ENCODE measurements at regions not wholly inside any gene's neighbourhood (a gene's known extent, or its start where the extent isn't known, plus 50 kb on each side); places are given as distances from the start of the nearest gene placed in this dataset.

GRCh38 chr6:21459641-21460040, 133.9 kb upstream of the SOX4 start:
- FAIRE-seq (no peak), DNase-seq (ENCODE audit: insufficient read length) (no peak)
- TF ChIP-seq POLR2AphosphoS5 (IDR thresholded peaks at IDR 0.05; ENCODE audit: low read depth, low read length) (no peak), POLR2A (IDR thresholded peaks at IDR 0.05; ENCODE audit: low read depth, low read length) (no peak), TAF1 (IDR thresholded peaks at IDR 0.05; ENCODE audit: borderline replicate concordance, low read depth, low read length) (no peak)

- TF ChIP-seq TAF1 (IDR thresholded peaks at IDR 0.05; ENCODE audit: borderline replicate concordance, low read depth, low read length) (no peak), POLR2A (IDR thresholded peaks at IDR 0.05; ENCODE audit: low read depth, low read length) (no peak), POLR2AphosphoS5 (IDR thresholded peaks at IDR 0.05; ENCODE audit: low read depth, low read length) (no peak)
- DNase-seq (ENCODE audit: insufficient read length) (no peak), FAIRE-seq (no peak)
These were observed 131.6 kb upstream of the SOX4 start for GRCh38 chr6:21461844-21462518.

- no peak for DNase-seq (ENCODE audit: insufficient read length)
These were observed 131.1 kb upstream of the SOX4 start for GRCh38 chr6:21462519-21462852.

GRCh38 chr6:21467091-21467490, 126.5 kb upstream of the SOX4 start:
- FAIRE-seq, result no peak
- no peak for DNase-seq (ENCODE audit: insufficient read length)
- no peak for TF ChIP-seq TAF1 (IDR thresholded peaks at IDR 0.05; ENCODE audit: borderline replicate concordance, low read depth, low read length)
- no peak for TF ChIP-seq POLR2AphosphoS5 (IDR thresholded peaks at IDR 0.05; ENCODE audit: low read depth, low read length)
- TF ChIP-seq POLR2A (IDR thresholded peaks at IDR 0.05; ENCODE audit: low read depth, low read length), result no peak

More at GRCh38 chr6:21462519-21462852, 131.1 kb upstream of the SOX4 start:
- TF ChIP-seq TAF1 (IDR thresholded peaks at IDR 0.05; ENCODE audit: borderline replicate concordance, low read depth, low read length) (no peak), POLR2A (IDR thresholded peaks at IDR 0.05; ENCODE audit: low read depth, low read length) (no peak), POLR2AphosphoS5 (IDR thresholded peaks at IDR 0.05; ENCODE audit: low read depth, low read length) (no peak)
- no peak for FAIRE-seq

GRCh38 chr6:21468461-21468860, 125.1 kb upstream of the SOX4 start:
- FAIRE-seq (no peak), DNase-seq (ENCODE audit: insufficient read length) (no peak)
- TF ChIP-seq POLR2A (IDR thresholded peaks at IDR 0.05; ENCODE audit: low read depth, low read length) (no peak), POLR2AphosphoS5 (IDR thresholded peaks at IDR 0.05; ENCODE audit: low read depth, low read length) (no peak), TAF1 (IDR thresholded peaks at IDR 0.05; ENCODE audit: borderline replicate concordance, low read depth, low read length) (no peak)

- FAIRE-seq (no peak), DNase-seq (ENCODE audit: insufficient read length) (no peak)
- no peak for TF ChIP-seq POLR2AphosphoS5 (IDR thresholded peaks at IDR 0.05; ENCODE audit: low read depth, low read length)
- no peak for TF ChIP-seq TAF1 (IDR thresholded peaks at IDR 0.05; ENCODE audit: borderline replicate concordance, low read depth, low read length)
- TF ChIP-seq POLR2A (IDR thresholded peaks at IDR 0.05; ENCODE audit: low read depth, low read length), result no peak
These were observed 124.3 kb upstream of the SOX4 start for GRCh38 chr6:21469213-21469612.

- FAIRE-seq (no peak), DNase-seq (ENCODE audit: insufficient read length) (no peak)
- TF ChIP-seq POLR2A (IDR thresholded peaks at IDR 0.05; ENCODE audit: low read depth, low read length) (no peak), TAF1 (IDR thresholded peaks at IDR 0.05; ENCODE audit: borderline replicate concordance, low read depth, low read length) (no peak), POLR2AphosphoS5 (IDR thresholded peaks at IDR 0.05; ENCODE audit: low read depth, low read length) (no peak)
These were observed 117.4 kb upstream of the SOX4 start for GRCh38 chr6:21476112-21476511.

- TF ChIP-seq TAF1 (IDR thresholded peaks at IDR 0.05; ENCODE audit: borderline replicate concordance, low read depth, low read length), result no peak
- TF ChIP-seq POLR2AphosphoS5 (IDR thresholded peaks at IDR 0.05; ENCODE audit: low read depth, low read length), result no peak
- TF ChIP-seq POLR2A (IDR thresholded peaks at IDR 0.05; ENCODE audit: low read depth, low read length), result no peak
- FAIRE-seq, result no peak
- no peak for DNase-seq (ENCODE audit: insufficient read length)
These were observed 115.1 kb upstream of the SOX4 start for GRCh38 chr6:21478411-21478810.

GRCh38 chr6:21478883-21479539, 114.5 kb upstream of the SOX4 start:
- FAIRE-seq, result no peak
- no peak for TF ChIP-seq POLR2AphosphoS5 (IDR thresholded peaks at IDR 0.05; ENCODE audit: low read depth, low read length)
- no peak for TF ChIP-seq TAF1 (IDR thresholded peaks at IDR 0.05; ENCODE audit: borderline replicate concordance, low read depth, low read length)
- no peak for TF ChIP-seq POLR2A (IDR thresholded peaks at IDR 0.05; ENCODE audit: low read depth, low read length)
- DNase-seq (ENCODE audit: insufficient read length), result no peak

GRCh38 chr6:21486115-21486514, 107.4 kb upstream of the SOX4 start:
- TF ChIP-seq POLR2AphosphoS5 (IDR thresholded peaks at IDR 0.05; ENCODE audit: low read depth, low read length) (no peak), POLR2A (IDR thresholded peaks at IDR 0.05; ENCODE audit: low read depth, low read length) (no peak), TAF1 (IDR thresholded peaks at IDR 0.05; ENCODE audit: borderline replicate concordance, low read depth, low read length) (no peak)
- no peak for FAIRE-seq
- no peak for DNase-seq (ENCODE audit: insufficient read length)

- DNase-seq (ENCODE audit: insufficient read length), result no peak
- TF ChIP-seq POLR2A (IDR thresholded peaks at IDR 0.05; ENCODE audit: low read depth, low read length) (no peak), TAF1 (IDR thresholded peaks at IDR 0.05; ENCODE audit: borderline replicate concordance, low read depth, low read length) (no peak), POLR2AphosphoS5 (IDR thresholded peaks at IDR 0.05; ENCODE audit: low read depth, low read length) (no peak)
- FAIRE-seq, result no peak
These were observed 103.7 kb upstream of the SOX4 start for GRCh38 chr6:21489826-21490225.

GRCh38 chr6:21491955-21492354, 101.6 kb upstream of the SOX4 start:
- TF ChIP-seq TAF1 (IDR thresholded peaks at IDR 0.05; ENCODE audit: borderline replicate concordance, low read depth, low read length) (no peak), POLR2AphosphoS5 (IDR thresholded peaks at IDR 0.05; ENCODE audit: low read depth, low read length) (no peak), POLR2A (IDR thresholded peaks at IDR 0.05; ENCODE audit: low read depth, low read length) (no peak)
- DNase-seq (ENCODE audit: insufficient read length) (no peak), FAIRE-seq (no peak)
